Gastrocnemius medialis (tissue), 4 donors: ENCODE measurements at regions not wholly inside any gene's neighbourhood (a gene's known extent, or its start where the extent isn't known, plus 50 kb on each side); places are given as distances from the start of the nearest gene placed in this dataset.

Experiments used
- ATAC-seq, 2 donors: fragments of 150-250 bp; one replicate each; pipeline ENCODE4 v1.9.1; 2016
- DNase-seq, 2 donors: peaks; one replicate each; pipeline ENCODE4 v3.0.0-alpha.2; 2019
- H3K27ac ChIP-seq, 4 donors: fragments of 200-600 bp; sonication (generic); 1 replicate in 1 of 4; 2 replicates in 3 of 4; pipeline ENCODE4 v1.5.1; 2016 to 2018; ENCODE audit warnings: mild to moderate bottlenecking in 2 of 4, moderate library complexity in 1 of 4
- H3K27me3 ChIP-seq, 3 donors: fragments of 200-600 bp; sonication (generic) in 2 of 3; 1 replicate in 1 of 3; 2 replicates in 2 of 3; pipeline versions ENCODE4 v1.5.1 to v1.6.0; 2016 to 2019; ENCODE audit warnings: mild to moderate bottlenecking in 1 of 3, moderate library complexity in 1 of 3
- H3K36me3 ChIP-seq, 2 donors: fragments of 200-600 bp; sonication (generic) in 1 of 2; one replicate each; pipeline ENCODE4 v1.5.1; 2017 to 2018
- H3K4me1 ChIP-seq, 2 donors: fragments of 200-600 bp; sonication (generic) in 1 of 2; one replicate each; pipeline ENCODE4 v1.5.1; 2016 to 2017; ENCODE audit warnings: mild to moderate bottlenecking in 2 of 2
- H3K4me3 ChIP-seq, 4 donors: fragments of 200-600 bp; sonication (generic) in 3 of 4; 1 replicate in 1 of 4; 2 replicates in 3 of 4; pipeline ENCODE4 v1.5.1; 2016 to 2019; ENCODE audit warnings: mild to moderate bottlenecking in 2 of 4
- H3K9me3 ChIP-seq, 3 donors: fragments of 200-600 bp; sonication (generic) in 2 of 3; 1 replicate in 1 of 3; 2 replicates in 2 of 3; pipeline ENCODE4 v1.5.1; 2016 to 2019
- CTCF ChIP-seq, 5 experiments: fragments of 450-650 bp in 3 of 5; fragments of 200-600 bp in 2 of 5; sonication (generic) in 2 of 5; IDR thresholded peaks in 4 of 5; conservative IDR thresholded peaks in 1 of 5; 1 replicate in 4 of 5; 2 replicates in 1 of 5; pipeline ENCODE4 v1.5.1; 2016 to 2019; ENCODE audit warnings: antibody characterized with exemption in 5 of 5, mild to moderate bottlenecking in 3 of 5, moderate library complexity in 3 of 5
- POLR2A ChIP-seq, 2 donors: fragments of 450-650 bp; IDR thresholded peaks; one replicate each; pipeline ENCODE4 v1.6.1; 2017; ENCODE audit warnings: antibody characterized with exemption in 2 of 2, mild to moderate bottlenecking in 2 of 2, moderate library complexity in 2 of 2
- in situ Hi-C, 4 donors: fragments of 200-750 bp; cut with MboI; loops; one replicate each; pipeline versions ENCODE4 v1.15.0 to v1.8.0; 2017; ENCODE audit warnings: low sequenced_read_pairs in 4 of 4
- intact Hi-C: fragments of 100-400 bp; cut with DNase I; formaldehyde crosslinking; loops from one replicate; pipeline ENCODE4 v1.15.1; 2023; ENCODE audit warnings: low total_unique reads

DNA sequence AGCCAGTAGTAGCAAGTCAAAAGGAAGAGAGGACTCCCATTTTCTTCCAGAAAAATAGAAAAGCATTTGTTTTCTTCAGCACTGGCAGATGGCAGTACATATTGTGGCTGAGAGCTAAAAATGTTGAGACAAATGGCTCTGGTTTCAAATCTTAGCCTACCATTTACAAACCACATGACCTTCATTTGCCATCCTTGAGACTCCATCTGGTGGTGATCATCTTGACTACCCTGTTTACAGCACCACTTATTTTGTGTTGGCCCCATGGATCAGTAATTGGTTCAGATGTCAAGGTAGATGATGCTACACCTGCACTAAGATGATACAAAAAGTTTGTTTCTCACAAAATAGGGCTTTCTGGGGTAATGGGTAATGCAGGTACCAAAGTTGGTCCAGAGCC, 951.8 kb upstream of the IGFBP7 start:
- ATAC-seq (no peak), DNase-seq (no peak)
- Histone ChIP-seq H3K36me3 (no peaks in the 10 kb centered on the region), H3K4me3 (no peak overlapping the region), H3K27ac (no peak overlapping the region), H3K9me3 (no peaks in the 10 kb centered on the region), H3K4me1 (no peaks in the 10 kb centered on the region), H3K27me3 (no peaks in the 10 kb centered on the region)
- in situ Hi-C loops (no loop called here), intact Hi-C loops (no loop called here)
- TF ChIP-seq CTCF (IDR thresholded peaks at IDR 0.05 in 4 of 5, conservative IDR thresholded peaks at IDR 0.05 in 1 of 5) (no peak), POLR2A (IDR thresholded peaks at IDR 0.05) (no peak)

- in situ Hi-C loops (no loop called here), intact Hi-C loops (no loop called here)
- TF ChIP-seq CTCF (IDR thresholded peaks at IDR 0.05 in 4 of 5, conservative IDR thresholded peaks at IDR 0.05 in 1 of 5), result no peak
- TF ChIP-seq POLR2A (IDR thresholded peaks at IDR 0.05), result no peak
- Histone ChIP-seq H3K4me3 (no peak overlapping the region), H3K27ac (no peak overlapping the region), H3K4me1 (no peaks in the 10 kb centered on the region), H3K9me3 (no peaks in the 10 kb centered on the region), H3K36me3 (no peaks in the 10 kb centered on the region), H3K27me3 (no peaks in the 10 kb centered on the region)
- ATAC-seq (no peak), DNase-seq (no peak)
Observed at GRCh38 chr4:58050439-58050838, 940.3 kb upstream of the IGFBP7 start.

DNA sequence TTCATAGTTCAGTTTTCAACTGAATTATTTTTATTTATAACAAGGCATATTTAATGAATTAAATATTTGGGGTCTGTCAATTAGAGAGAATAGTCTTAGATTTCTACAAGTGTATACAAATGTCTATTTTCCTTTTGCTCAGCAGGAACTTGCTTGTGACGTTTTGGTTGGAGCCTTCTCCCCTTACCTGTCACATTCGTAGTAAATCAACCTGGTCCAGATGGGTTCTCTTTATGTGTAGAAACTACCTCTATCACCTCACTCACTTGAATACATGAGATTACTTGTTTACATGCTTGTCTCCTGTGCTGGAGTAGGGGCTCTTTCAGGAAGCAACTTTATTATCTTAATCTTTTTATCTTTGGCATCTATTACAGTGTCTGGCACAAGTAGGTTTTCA, 938.3 kb upstream of the IGFBP7 start:
- ATAC-seq, result no peak
- Histone ChIP-seq H3K4me3 (no peak overlapping the region), H3K36me3 (no peaks in the 10 kb centered on the region), H3K27me3 (no peaks in the 10 kb centered on the region), H3K4me1 (no peaks in the 10 kb centered on the region), H3K27ac (no peak overlapping the region), H3K9me3 (no peaks in the 10 kb centered on the region)
- intact Hi-C loops, result no loop called here
- in situ Hi-C loops, result no loop called here
- no peak for TF ChIP-seq CTCF (IDR thresholded peaks at IDR 0.05 in 4 of 5, conservative IDR thresholded peaks at IDR 0.05 in 1 of 5)
- no peak for DNase-seq

DNA sequence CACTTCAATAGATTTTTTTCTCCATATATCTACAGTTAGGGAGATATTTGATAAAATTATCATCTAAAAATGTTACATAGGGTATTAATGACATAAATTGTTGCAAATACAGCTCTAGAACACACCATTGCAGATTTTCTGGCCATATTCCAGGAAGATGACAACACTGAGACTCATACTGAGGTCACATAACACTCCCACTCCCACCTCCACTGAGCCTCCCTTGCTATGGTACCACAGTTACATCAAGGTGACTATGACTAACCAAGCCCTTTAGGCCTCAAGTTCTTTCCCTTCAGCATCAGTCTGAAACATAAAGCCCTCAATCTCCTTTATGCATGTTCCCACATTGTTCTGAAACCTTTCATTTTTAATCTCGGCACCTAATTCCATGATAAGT, 932.0 kb upstream of the IGFBP7 start:
- in situ Hi-C loops, result no loop called here
- H3K4me1 ChIP-seq, result no peaks in the 10 kb centered on the region
- ATAC-seq (no peak), DNase-seq (no peak)
- TF ChIP-seq POLR2A (IDR thresholded peaks at IDR 0.05) (no peak), CTCF (IDR thresholded peaks at IDR 0.05 in 4 of 5, conservative IDR thresholded peaks at IDR 0.05 in 1 of 5) (no peak)
- intact Hi-C loops, result no loop called here
- no peaks in the 10 kb centered on the region for H3K9me3 ChIP-seq
- H3K27me3 ChIP-seq, result no peaks in the 10 kb centered on the region
- H3K36me3 ChIP-seq, result no peaks in the 10 kb centered on the region
- no peak overlapping the region for H3K4me3 ChIP-seq
- no peak overlapping the region for H3K27ac ChIP-seq

DNA sequence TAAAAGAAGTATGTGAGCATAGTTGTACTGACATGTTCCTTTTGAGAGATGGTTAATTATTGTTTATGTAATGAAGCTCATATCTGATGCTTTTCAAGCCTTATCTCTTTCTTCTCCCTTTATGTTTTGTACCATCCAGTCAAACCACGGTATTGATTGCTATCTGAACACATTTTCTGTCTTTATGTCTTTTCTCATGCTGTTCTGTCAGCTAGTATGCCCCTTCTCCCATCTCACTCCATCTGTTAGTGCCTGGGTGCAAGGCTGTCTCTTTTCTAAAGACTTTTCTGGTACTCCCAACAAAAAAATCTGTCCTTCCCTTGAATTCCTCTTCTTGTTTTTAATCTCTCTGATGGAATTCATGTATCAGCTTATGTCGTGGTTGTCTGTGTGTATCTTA, 883.8 kb upstream of the IGFBP7 start:
- intact Hi-C loops, result no loop called here
- in situ Hi-C loops, result no loop called here
- no peak for TF ChIP-seq CTCF (IDR thresholded peaks at IDR 0.05 in 4 of 5, conservative IDR thresholded peaks at IDR 0.05 in 1 of 5)
- TF ChIP-seq POLR2A (IDR thresholded peaks at IDR 0.05), result no peak
- H3K27me3 ChIP-seq, result no peaks in the 10 kb centered on the region
- no peak for DNase-seq
- no peak overlapping the region for H3K27ac ChIP-seq
- H3K36me3 ChIP-seq, result no peaks in the 10 kb centered on the region
- H3K4me3 ChIP-seq, result no peak overlapping the region
- H3K4me1 ChIP-seq, result no peaks in the 10 kb centered on the region
- ATAC-seq, result no peak
- H3K9me3 ChIP-seq, result no peaks in the 10 kb centered on the region
